GM12892 (cell line): ENCODE measurements at regions not wholly inside any gene's neighbourhood (a gene's known extent, or its start where the extent isn't known, plus 50 kb on each side); places are given as distances from the start of the nearest gene placed in this dataset.

Source experiments
- POLR2AphosphoS5 ChIP-seq: IDR thresholded peaks from 2 replicates; pipeline ENCODE4 v1.6.1; 2011; ENCODE audit warnings: low read depth, low read length, control low read depth
- TAF1 ChIP-seq: IDR thresholded peaks from 2 replicates; pipeline ENCODE4 v1.6.1; 2011; ENCODE audit warnings: low read depth, mild to moderate bottlenecking, control low read depth, low read length, borderline replicate concordance

DNA sequence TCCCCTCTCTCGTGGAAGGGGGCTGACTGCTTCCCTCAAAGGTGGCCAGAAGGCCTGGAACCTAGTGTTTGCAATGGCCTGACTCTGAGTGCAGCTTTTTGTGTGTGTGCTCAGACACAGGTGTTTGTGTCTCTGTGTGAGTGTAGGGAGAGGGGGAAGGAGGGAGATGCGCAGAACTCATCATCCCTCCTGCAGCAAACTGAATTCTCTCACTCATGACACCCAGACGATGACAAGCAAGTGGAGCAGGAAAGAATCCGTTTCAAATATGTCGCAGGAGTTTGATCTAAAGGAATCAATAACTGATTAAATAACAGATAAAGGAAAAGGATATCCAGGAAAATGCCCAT, 101.4 kb downstream of the TNFAIP3 start:
- TF ChIP-seq TAF1 (no peak), POLR2AphosphoS5 (no peak)
